ENCODE measurements at regions not wholly inside any gene's neighbourhood (a gene's known extent, or its start where the extent isn't known, plus 50 kb on each side); places are given as distances from the start of the nearest gene placed in this dataset.

DNA sequence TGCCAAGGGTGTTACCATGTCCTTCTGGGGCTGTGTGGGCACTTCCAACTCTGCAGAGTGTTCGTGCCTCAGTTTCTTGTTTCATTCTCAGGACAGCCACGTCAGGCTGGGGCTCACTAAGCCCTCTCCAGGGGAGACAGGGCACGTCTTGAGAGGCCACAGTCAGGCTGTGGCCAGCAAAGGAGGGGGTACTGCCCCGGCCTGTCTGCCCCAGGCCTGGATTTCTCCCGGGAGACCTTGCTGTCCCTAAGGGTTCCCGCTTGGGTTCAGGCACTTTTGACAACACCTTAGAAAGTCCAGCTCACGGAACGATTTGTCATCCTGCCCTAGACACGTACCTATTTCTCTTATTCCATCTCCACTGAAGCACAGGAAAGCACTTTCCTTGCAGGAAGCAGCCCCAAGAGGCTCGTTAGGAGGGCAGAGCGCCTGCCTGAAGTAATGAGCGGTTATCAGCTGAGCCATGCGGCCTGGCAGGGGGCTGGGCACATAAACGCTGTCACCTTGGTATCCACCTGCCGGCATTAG is 290.4 kb upstream of the RTL1 start:
- no peak for DNase-seq (ENCODE audit: low spot score)

DNA sequence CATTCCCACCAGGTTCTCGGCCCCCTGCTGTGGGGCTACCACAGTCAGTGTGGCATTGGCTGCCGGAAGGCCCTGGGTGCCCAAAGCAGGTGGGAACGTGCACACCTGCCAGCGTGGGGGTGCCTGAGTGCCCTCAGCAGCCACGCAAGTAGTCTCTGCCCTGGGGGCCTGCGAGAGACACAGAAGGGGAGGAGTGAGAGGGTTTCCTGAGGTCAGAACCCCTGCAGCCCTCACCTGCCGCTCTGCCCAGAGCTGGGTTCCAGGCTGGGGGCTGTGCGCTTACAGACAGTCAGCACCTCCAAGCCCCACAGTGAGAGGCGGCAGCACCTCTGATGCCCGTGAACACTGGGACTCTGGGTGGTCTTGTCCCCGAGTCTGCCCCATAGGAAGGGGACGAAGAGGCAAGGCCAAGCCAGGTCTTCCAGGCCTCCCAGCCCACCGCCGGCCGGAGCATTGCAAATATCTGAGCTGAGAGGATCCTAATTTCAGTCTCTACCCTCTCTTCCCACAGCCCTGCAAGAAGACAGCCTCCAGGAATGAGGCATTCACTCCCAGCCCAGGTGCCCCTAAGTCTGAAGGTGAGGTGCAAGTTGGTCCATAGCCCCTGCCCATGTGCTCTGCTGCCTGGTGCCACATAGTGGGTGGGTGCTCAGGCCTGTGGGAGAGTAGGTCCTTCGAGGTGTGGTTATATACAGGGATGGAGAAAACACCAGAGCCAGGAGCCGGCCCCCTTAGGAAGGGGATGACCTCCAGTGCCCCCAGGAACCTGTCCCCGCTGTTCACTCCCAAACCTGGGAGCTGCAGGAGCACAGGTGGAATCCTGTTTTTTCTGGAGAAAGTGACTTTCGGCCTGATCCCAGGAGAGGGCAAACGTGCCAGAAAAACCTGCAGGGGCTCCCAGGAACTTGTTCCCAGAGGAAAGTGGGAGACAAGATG is 291.1 kb upstream of the RTL1 start:
- DNase-seq (ENCODE audit: low spot score) = no peak

DNA sequence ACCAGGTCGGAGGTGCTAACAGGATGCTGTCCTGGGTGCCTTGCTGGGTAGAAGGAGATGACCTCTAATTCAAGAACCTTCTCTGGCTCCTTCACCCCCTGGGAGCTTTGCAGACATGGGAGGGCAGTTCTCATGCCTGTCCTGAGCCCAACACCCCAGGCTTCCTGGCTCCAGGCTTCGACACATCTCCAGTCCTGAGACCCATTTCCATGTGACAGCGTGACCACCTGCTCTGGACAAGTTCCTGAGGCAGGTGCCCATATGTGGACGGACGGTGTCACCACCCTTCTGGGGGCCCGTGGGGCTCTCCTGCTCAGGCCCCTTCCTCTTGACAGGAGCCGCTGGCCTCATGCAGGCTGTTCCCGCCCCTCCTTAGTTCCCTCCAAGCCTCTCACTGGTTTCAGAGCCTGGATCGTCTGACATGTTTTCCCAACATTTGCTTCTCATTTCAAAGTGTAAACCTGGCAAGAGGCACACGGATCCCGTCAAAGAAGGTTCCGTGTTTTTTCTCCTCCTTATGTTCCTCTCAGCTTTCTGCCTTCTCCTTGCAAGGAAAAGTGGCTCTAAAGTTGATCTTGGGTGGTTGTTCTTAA is 291.9 kb upstream of the RTL1 start:
- DNase-seq (ENCODE audit: low spot score) = no peak

DNA sequence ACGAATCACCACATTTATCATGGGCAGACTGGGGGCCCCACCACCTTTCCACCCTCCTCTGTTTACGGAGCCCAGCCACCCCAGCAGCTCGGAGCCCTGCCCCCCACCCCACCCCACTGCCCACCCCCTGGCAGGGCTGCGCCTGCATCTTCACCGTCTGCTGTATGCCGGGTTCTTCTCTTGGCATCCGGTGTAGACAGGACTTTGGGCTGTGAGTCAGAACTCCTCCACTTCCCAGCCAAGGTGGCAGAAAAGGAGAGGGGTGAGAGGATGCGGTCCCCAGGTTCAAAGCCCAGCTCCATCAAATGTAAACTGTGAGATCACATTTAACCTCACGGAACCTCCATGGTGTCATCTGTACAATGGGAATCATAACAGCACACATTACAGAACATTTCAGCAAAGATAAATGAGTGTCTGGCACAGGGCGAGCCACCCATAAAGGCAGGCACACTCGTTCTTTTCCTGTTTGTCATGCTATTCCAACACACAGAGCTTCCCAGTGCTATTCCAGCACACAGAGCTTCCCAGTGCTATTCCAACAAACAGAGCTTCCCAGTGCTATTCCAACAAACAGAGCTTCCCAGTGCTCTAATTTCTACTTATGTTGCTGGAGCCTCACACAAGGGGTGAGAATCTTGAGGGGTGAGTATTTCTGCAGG is 292.7 kb upstream of the RTL1 start:
- DNase-seq (ENCODE audit: low spot score) = no peak

DNA sequence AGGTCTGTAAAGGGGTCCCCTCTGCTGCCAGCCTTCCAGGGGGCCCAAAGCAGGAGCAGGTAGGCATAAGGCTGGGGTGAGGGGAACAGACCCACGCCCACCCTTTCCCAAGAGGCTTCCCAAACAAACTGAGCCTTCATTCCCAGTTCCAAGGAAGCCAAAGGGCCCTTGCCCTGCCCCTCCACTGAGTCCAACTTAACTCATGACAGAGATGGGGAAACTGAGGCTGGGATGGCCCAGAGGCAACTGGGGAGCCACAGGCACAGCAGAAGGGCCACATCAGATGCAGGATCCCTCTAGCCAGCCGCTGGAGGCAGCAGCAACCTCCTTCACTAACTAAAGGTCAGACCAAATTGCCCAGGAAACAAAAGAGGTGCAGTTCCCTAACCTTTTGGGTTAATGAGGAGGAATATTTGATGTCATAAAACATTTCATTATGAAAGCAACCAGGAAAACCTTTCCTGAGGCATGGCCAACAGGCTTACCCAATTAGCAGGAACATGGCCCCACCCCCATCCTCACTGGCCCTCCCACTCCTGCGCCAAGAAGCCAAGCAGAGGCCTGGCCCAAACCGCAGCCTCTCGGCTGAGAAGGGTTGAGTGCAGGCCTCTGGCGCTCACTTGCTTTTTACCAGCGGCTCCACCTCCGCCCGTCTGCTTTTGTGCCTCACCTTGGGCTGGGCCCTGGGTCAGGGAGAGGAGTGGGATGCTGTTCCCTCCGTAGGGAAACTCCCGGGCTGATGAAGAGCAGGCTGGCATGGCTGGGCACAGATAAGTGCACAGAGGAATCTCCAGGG is 293.5 kb upstream of the RTL1 start:
- no peak for DNase-seq (ENCODE audit: low spot score)

DNA sequence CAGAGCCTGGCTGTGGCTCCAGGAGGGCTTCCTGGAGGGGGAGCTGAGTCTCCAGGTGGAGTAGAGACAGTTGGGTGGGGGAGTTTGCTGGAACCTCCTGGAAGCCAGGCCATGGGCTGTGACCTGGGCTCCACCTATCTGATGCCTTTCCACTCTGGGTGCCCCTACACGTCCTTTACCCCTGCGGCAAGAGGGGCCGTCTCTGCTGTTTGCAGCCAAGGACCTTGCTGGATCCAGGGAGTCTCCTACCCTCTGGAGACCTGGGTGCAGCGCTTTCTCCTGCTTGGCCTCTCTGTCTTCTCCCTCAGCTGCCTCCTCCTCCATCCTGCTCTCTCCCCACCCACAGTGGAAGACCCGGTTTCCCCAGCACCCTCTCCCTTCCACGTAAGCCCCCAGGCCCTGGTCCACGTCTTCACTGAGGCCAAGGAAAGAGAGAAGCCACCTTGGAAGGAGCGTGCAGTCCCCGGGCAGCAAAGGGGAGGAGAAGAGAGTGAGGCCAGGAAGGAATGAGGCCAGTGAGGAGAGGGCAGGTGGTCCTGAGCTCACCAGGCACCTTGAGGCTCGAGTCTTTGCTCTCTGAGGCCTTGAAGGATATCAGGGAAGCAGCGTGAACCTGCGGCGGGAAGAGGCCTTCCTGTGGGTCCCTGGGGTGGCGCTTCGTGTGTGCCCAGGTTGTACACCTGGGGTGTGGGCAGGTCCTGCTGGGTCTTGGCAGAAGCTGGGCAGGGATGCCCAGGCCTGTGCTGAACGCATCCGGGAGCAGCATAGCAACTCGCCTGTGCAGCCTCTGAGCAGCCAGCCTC is 294.3 kb upstream of the RTL1 start:
- no peak for DNase-seq (ENCODE audit: low spot score)

DNA sequence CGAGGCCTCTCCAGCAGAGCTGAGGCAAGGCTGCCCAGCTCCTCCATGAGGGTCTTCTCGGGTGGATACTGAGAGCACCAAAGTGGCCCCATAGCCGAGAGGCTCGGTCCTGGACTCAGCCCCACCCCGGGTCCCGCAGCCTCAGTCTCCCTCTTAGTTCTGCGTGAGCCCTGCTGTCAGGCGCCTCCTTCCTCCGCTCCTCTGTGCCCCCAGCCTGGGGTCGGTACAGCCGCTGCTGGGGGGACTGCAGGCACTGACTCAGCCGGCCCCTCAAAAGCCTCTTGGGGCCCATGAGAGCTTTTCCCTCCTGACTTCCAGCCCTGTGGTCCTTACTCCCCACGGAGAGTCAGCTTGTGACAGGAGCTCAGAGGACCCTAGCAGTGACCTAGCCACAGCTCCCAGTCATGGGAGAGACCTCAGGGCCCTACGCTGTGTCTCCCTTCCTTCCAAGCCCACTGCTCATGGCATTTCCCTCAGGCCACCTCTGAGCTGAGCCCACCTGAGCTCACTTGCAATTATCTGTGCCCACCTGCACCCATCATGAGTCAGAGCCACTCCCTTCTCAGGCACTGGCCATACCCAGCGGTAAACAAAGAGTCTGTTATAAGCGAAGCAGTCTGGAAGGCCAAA is 295.0 kb upstream of the RTL1 start:
- DNase-seq (ENCODE audit: low spot score) = no peak

DNA sequence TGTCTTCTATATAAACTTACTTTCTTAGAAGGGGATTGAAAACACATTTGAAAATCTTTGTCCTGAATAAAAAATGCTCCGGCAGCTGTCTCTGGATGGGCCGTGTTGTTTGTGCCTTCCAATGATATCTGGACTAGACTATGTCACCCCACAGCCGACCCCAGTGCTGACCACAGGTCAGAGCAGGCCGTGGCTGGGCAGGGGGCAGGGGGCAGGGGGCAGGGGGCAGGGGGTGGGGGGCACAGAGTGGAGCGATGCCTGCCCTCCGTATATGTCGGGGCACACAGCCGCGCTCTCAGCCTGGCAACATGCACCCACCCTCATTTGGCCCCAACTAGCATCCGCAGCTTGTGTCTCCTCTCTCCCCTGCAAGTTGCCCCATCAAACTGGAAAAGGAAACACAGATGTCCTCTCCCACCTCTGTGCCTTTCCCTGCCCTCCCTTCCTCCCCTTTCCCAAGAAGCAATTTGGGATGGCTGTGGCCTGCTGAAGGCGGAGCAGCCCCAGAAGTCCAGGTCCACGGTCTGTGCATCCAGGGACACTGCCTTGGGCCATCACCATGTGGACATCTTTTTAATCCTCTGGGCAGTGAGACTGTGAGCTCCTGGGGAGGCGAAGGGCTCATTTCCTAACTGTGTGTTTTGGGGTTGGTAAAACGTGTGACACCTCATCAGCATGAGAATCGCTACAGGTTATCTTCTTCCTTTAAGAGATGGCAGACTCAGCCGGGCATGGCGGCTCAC is 295.7 kb upstream of the RTL1 start:
- DNase-seq (ENCODE audit: low spot score) = no peak

DNA sequence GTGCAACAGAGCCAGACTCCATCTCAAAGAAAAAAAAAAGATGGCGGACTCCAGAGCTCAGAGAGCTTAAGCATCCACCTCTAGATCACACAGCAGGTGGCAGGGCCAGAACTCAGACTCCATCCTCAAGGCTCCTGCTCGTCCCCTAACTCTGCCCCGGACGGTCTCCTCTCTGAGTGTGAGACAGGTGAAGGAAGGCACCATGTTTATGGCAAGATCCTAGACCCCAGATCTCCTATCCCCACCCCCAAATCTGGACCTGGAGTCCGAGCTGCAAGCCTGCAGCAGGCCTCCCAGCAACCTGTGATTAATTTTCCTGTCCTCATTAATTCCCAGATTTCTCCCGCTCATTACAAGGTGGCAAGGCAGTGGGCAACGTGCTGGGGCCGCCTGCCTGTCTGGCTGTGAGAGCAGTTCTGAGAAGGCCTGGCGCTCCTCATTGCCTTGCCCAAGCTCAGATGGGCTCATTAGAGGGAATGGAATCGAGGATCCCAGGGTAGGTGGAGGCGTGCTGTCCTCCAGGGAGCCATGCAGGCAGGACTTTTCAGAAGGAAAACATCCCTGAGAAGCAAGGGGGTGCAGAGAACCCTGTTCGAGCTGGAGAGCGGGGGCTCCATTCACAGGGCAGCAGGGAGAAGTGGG is 296.6 kb upstream of the RTL1 start:
- no peak for DNase-seq (ENCODE audit: low spot score)

DNA sequence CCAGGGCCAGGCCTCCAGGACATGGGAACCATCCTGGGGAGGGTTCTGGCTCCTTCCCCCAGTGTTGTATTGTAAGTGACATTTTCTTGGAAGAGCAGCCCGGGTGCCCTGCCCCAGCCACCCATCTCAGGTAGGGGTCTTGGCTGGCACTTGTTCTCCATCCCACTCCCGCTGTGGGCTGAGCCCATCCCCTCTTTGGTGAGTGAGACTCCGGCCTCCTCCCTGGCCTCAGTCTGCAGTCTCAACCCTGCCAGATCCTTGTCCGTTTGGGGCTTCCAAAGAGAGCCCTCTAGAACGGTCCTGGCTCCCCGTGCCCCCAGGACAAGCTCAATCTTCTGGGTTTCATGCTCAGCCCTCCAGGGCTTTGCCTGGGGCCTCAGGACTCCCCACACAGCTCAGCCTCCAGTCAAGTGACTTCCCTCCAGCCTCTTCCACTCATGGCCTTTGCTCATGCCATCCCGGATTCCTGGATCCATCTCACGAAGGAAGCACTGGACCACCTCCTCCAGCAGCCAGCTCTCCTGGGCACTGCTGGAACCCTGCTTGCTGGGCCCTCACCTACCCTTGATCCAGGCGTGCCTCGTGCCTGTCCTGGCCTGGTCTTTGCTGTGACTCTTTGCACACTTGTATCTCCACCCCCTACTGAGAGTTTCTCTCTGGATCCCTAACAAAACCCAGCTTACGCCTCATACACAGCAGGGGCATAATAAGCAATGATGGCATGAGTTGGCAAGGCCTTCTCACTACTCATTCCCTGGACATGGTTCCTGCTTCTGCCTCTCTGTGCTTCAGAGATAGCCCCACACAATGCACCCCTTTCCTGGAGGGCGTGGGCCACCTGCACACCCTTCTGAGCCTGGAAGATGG is 297.4 kb upstream of the RTL1 start:
- no peak for DNase-seq (ENCODE audit: low spot score)

DNA sequence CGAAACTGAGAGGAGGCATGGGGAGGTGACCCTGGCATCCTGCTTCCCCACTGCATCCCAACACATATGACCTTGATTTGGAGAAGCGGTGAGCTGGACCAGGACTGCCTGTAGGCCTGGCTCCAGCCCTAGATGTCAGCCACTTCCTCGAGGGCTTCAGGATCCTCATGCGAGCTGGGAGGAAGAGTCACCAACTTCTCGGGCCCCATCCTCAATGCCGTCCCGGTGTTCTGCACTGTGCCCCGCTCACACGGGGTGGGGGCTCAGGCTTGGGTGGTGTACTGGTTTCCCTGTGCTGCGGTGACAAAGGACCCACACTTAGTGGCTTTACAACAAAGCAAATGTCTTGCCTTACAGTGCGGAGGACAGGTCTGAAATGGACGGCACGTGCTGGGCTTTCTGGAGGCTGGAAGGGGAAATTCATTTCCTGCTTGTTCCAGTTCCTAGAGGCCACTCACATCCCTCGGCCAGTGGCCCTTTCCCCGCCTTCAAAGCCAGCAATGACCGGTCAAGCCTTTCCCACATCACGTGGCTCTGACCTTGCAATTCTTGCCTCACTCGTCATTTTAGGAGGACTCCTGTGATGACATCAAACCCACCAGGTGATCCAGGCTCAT is 298.1 kb upstream of the RTL1 start:
- DNase-seq (ENCODE audit: low spot score) = no peak

DNA sequence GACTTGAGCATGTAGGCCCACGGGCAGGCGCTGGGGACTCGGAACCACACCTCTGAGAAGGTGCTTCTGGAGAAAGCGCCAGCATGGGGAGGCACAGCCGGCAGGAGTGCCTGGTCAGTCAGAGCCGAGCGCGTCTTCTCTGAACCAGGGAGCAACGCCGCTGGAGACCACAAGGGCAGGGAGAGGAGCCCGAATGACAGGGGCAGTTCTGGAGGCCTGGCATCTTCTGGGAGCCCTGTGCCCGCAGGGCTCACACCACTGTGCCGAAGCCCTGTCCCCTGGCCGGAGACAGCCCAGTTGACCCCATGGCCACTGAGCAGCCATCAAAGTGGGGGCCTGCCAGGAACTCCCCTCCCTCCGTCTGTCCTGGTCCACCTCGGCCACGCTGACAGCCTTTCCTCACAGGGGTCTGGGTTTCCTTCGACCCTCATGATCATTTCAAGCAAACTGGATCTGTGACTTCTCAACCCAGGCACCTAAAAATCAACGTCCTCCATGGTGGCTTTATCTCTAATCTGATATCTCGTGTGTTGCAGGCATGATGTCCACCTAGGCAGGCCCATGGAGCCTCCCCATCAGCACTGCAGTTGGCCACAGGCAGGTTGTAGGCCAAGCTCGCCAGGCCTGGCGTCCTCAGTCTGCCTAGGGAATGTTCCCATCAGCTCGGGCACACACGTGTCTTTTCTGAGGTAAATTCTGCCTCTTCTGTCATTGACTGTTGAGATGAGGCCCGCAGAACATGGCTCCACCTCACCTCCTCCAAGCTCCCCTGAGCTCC is 299.3 kb upstream of the RTL1 start:
- no peak for DNase-seq (ENCODE audit: low spot score)

DNA sequence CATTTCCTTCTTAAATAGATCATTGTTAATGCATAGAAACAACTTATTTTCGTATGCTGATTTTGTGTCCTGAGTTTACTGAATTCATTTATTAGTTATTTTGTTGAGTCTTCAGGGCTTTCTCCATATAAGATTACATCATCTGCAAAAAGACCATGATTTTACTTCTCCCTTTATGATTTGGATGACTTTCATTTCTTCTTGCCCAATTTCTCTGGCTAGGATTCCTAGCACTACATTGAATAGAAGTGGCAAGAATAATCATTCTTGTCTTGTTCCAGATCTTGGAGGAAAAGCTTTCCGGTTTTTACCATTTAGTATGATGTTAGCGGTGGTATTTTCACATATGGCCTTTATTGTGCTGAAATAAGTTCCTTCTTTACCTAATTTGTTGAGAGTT is 303.0 kb upstream of the RTL1 start:
- no peak for DNase-seq (ENCODE audit: low spot score)

DNA sequence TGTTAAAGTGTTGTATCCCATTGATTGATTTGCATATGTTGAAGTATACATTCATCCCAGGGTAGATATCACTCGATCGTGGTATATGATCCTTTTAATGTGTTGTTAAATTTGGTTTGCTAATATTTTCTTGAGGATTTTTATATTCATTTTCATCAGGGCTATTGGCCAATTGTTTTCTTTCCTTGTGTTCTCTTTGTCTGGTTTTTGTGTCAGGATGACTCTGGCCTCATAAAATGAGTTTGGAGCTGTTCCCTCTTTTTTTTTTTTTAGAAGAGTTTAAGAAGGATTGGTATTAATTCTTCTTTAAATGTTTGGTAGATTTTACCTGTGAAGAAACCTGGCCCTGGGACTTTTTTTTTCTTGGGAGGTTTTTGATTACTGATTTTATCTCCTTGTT is 303.5 kb upstream of the RTL1 start:
- DNase-seq (ENCODE audit: low spot score) = no peak

DNA sequence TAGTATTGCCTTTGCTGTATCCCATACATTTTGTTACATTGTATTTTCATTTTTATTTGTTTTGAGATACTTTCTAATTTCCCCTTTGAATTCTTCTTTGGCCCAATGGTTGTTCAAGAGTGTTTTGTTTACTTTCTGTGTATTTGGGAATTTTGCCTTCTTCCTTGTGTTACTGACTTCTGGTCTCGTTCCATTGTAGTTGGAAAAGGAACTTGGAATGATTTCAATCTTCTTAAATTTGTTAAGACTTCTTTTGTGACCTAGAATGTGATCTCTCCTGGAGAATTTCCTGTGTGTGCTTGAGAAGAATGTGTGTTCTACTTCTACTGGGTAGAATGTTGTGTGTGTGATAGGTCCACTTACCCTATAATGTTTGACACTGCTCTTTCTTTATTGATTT is 304.4 kb upstream of the RTL1 start:
- DNase-seq (ENCODE audit: low spot score) = no peak

DNA sequence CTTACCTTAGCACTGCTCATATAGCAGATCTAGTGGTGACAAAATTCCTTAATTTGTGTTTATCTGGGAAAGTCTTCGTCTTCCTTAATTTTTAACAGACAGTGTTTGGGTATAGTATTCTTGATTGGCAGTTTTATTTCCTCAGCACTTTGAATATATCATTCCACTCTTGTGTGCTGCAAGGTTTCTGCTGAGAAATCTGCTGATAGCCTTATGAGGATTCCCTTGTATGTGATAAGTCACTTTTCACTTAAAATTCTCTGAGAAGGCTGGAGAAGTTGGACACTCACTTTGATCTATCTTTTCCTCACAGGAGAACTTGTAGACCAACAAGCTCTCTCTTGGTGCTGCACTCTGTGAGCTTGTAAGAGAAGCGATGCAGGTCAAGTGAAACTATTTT is 306.1 kb upstream of the RTL1 start:
- DNase-seq (ENCODE audit: low spot score) = no peak

DNA sequence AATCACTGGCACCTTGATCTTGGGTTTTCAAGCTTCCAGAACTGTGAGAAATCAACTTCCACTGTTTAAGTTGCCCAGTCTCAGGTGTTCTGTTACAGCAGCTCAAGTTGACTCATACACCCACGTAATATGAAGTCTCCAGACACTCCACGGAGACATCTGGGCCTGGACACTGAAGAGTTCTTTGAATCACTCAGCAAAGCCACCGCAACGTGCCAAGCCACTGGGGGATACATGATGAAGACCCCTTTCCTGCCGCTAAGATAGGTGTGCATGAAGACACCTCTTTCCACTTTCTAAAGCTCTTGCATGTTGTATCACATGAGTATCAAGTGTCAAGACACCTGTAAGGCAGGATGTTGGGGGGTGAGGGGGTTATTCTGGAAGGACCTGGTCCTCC is 311.7 kb upstream of the RTL1 start:
- no peak for DNase-seq (ENCODE audit: low spot score)

All from hematopoietic multipotent progenitor cell treated with erythropoietin and hydrocortisone succinate and interleukin-3 and kit ligand, for 15 days (in vitro differentiated cells).